Gastrocnemius medialis (tissue), 4 donors: ENCODE measurements at regions not wholly inside any gene's neighbourhood (a gene's known extent, or its start where the extent isn't known, plus 50 kb on each side); places are given as distances from the start of the nearest gene placed in this dataset.
"Not testable (repeated sequence)": the region's sequence is repeated elsewhere in the genome, so short reads cannot be mapped to it uniquely, and the experiment has no call there.

Source experiments
- ATAC-seq, 2 donors: fragments of 150-250 bp; one replicate each; pipeline ENCODE4 v1.9.1; 2016
- DNase-seq, 2 donors: peaks; one replicate each; pipeline ENCODE4 v3.0.0-alpha.2; 2019
- H3K27ac ChIP-seq, 4 donors: fragments of 200-600 bp; sonication (generic); 1 replicate in 1 of 4; 2 replicates in 3 of 4; pipeline ENCODE4 v1.5.1; 2016 to 2018; ENCODE audit warnings: mild to moderate bottlenecking in 2 of 4, moderate library complexity in 1 of 4
- H3K27me3 ChIP-seq, 3 donors: fragments of 200-600 bp; sonication (generic) in 2 of 3; 1 replicate in 1 of 3; 2 replicates in 2 of 3; pipeline versions ENCODE4 v1.5.1 to v1.6.0; 2016 to 2019; ENCODE audit warnings: mild to moderate bottlenecking in 1 of 3, moderate library complexity in 1 of 3
- H3K36me3 ChIP-seq, 2 donors: fragments of 200-600 bp; sonication (generic) in 1 of 2; one replicate each; pipeline ENCODE4 v1.5.1; 2017 to 2018
- H3K4me1 ChIP-seq, 2 donors: fragments of 200-600 bp; sonication (generic) in 1 of 2; one replicate each; pipeline ENCODE4 v1.5.1; 2016 to 2017; ENCODE audit warnings: mild to moderate bottlenecking in 2 of 2
- H3K4me3 ChIP-seq, 4 donors: fragments of 200-600 bp; sonication (generic) in 3 of 4; 1 replicate in 1 of 4; 2 replicates in 3 of 4; pipeline ENCODE4 v1.5.1; 2016 to 2019; ENCODE audit warnings: mild to moderate bottlenecking in 2 of 4
- H3K9me3 ChIP-seq, 3 donors: fragments of 200-600 bp; sonication (generic) in 2 of 3; 1 replicate in 1 of 3; 2 replicates in 2 of 3; pipeline ENCODE4 v1.5.1; 2016 to 2019
- CTCF ChIP-seq, 5 experiments: fragments of 450-650 bp in 3 of 5; fragments of 200-600 bp in 2 of 5; sonication (generic) in 2 of 5; IDR thresholded peaks in 4 of 5; conservative IDR thresholded peaks in 1 of 5; 1 replicate in 4 of 5; 2 replicates in 1 of 5; pipeline ENCODE4 v1.5.1; 2016 to 2019; ENCODE audit warnings: antibody characterized with exemption in 5 of 5, mild to moderate bottlenecking in 3 of 5, moderate library complexity in 3 of 5
- POLR2A ChIP-seq, 2 donors: fragments of 450-650 bp; IDR thresholded peaks; one replicate each; pipeline ENCODE4 v1.6.1; 2017; ENCODE audit warnings: antibody characterized with exemption in 2 of 2, mild to moderate bottlenecking in 2 of 2, moderate library complexity in 2 of 2
- in situ Hi-C, 4 donors: fragments of 200-750 bp; cut with MboI; loops; one replicate each; pipeline versions ENCODE4 v1.15.0 to v1.8.0; 2017; ENCODE audit warnings: low sequenced_read_pairs in 4 of 4
- intact Hi-C: fragments of 100-400 bp; cut with DNase I; formaldehyde crosslinking; loops from one replicate; pipeline ENCODE4 v1.15.1; 2023; ENCODE audit warnings: low total_unique reads

- Histone ChIP-seq H3K36me3 (no peaks in the 10 kb centered on the region), H3K9me3 (no peaks in the 10 kb centered on the region), H3K27ac (no peak overlapping the region), H3K27me3 (no peaks in the 10 kb centered on the region), H3K4me1 (no peaks in the 10 kb centered on the region), H3K4me3 (no peak overlapping the region)
- in situ Hi-C loops (loop anchor here in 1 of 4 donors (25.0 kb wide), 1 partner anchor 792 kb away; no protein-coding TSS in a partner anchor), intact Hi-C loops (no loop called here)
- TF ChIP-seq POLR2A (IDR thresholded peaks at IDR 0.05), result no peak
- TF ChIP-seq CTCF (IDR thresholded peaks at IDR 0.05 in 4 of 5, conservative IDR thresholded peaks at IDR 0.05 in 1 of 5), result no peak
- ATAC-seq (no peak), DNase-seq (no peak)
These were observed 601.5 kb downstream of the ACTL7B start for GRCh38 chr9:108254236-108254635.

GRCh38 chr9:108247391-108247790 lies 608.4 kb downstream of the ACTL7B start:
- H3K27ac ChIP-seq, ATAC-seq, H3K9me3 ChIP-seq, intact Hi-C loops, in situ Hi-C loops, DNase-seq, H3K4me3 ChIP-seq, H3K36me3 ChIP-seq, H3K27me3 ChIP-seq, H3K4me1 ChIP-seq: not testable (repeated sequence)

GRCh38 chr9:108245901-108246300 lies 609.9 kb downstream of the ACTL7B start:
- in situ Hi-C loops, result no loop called here
- TF ChIP-seq CTCF (IDR thresholded peaks at IDR 0.05 in 4 of 5, conservative IDR thresholded peaks at IDR 0.05 in 1 of 5) (no peak), POLR2A (IDR thresholded peaks at IDR 0.05) (no peak)
- H3K4me3 ChIP-seq, result no peak overlapping the region
- no peak for ATAC-seq
- no peaks in the 10 kb centered on the region for H3K4me1 ChIP-seq
- H3K27me3 ChIP-seq, result no peaks in the 10 kb centered on the region
- H3K36me3 ChIP-seq, result no peaks in the 10 kb centered on the region
- H3K27ac ChIP-seq, result no peak overlapping the region
- intact Hi-C loops, result no loop called here
- no peaks in the 10 kb centered on the region for H3K9me3 ChIP-seq
- DNase-seq, result no peak

- TF ChIP-seq CTCF (IDR thresholded peaks at IDR 0.05 in 4 of 5, conservative IDR thresholded peaks at IDR 0.05 in 1 of 5) (no peak), POLR2A (IDR thresholded peaks at IDR 0.05) (no peak)
- H3K27me3 ChIP-seq, result no peaks in the 10 kb centered on the region
- no peaks in the 10 kb centered on the region for H3K4me1 ChIP-seq
- intact Hi-C loops, result no loop called here
- ATAC-seq (no peak), DNase-seq (no peak)
- H3K9me3 ChIP-seq, result no peaks in the 10 kb centered on the region
- in situ Hi-C loops, result no loop called here
- no peaks in the 10 kb centered on the region for H3K36me3 ChIP-seq
- no peak overlapping the region for H3K27ac ChIP-seq
- no peak overlapping the region for H3K4me3 ChIP-seq
These were observed 610.5 kb downstream of the ACTL7B start for GRCh38 chr9:108245331-108245730.

- DNase-seq, result no peak
- Histone ChIP-seq H3K4me3 (no peak overlapping the region), H3K9me3 (no peaks in the 10 kb centered on the region), H3K4me1 (no peaks in the 10 kb centered on the region), H3K27ac (no peak overlapping the region), H3K27me3 (no peaks in the 10 kb centered on the region), H3K36me3 (no peaks in the 10 kb centered on the region)
- TF ChIP-seq CTCF (IDR thresholded peaks at IDR 0.05 in 4 of 5, conservative IDR thresholded peaks at IDR 0.05 in 1 of 5), result no peak
- no peak for TF ChIP-seq POLR2A (IDR thresholded peaks at IDR 0.05)
- intact Hi-C loops (no loop called here), in situ Hi-C loops (no loop called here)
- no peak for ATAC-seq
These were observed 611.1 kb downstream of the ACTL7B start for GRCh38 chr9:108244686-108245085.
